ENCODE measurements at regions not wholly inside any gene's neighbourhood (a gene's known extent, or its start where the extent isn't known, plus 50 kb on each side); places are given as distances from the start of the nearest gene placed in this dataset.
"Not testable (repeated sequence)": the region's sequence is repeated elsewhere in the genome, so short reads cannot be mapped to it uniquely, and the experiment has no call there.

DNA sequence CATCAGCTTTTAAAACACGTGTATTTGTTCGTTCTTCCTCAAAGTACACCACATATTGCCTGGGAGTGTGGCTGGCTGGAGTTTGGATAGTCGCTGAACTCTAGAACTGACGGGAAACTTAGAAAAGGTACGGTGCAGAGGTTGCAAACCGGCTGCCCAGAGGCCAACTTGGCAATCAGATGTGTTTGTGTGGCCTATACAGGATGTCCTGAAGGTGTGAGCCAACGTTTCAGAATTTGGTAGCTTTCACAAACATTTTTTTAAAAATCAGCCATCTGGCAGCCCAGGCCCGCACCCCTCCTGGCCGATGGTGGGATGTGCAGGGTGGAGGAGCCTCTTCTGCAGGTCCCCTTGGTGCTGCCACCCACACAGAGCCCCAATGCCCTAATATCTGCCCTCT lies 73.6 kb upstream of the SLC25A33 start:
- H2AFZ ChIP-seq (ENCODE audit: low read depth): no peak overlapping the region
- no peaks in the 10 kb centered on the region for H3K36me3 ChIP-seq (ENCODE audit: insufficient read depth)
- H3K4me2 ChIP-seq: no peak overlapping the region
- H3K27me3 ChIP-seq (ENCODE audit: insufficient read depth, low read depth): no peaks in the 10 kb centered on the region
- no peak overlapping the region for H3K4me3 ChIP-seq (IDR thresholded peaks at IDR 0.05; ENCODE audit: insufficient read depth, low read depth, low read length)
- no peak overlapping the region for H3K9ac ChIP-seq
- H3K27ac ChIP-seq: no peak overlapping the region
- H4K20me1 ChIP-seq (ENCODE audit: insufficient read depth): no peaks in the 10 kb centered on the region
- H3K79me2 ChIP-seq (ENCODE audit: insufficient read depth, low read depth): no peaks in the 10 kb centered on the region
- no peaks in the 10 kb centered on the region for H3K4me1 ChIP-seq (ENCODE audit: low read depth, poor library complexity, severe bottlenecking)
- TF ChIP-seq CTCF (conservative IDR thresholded peaks at IDR 0.05; ENCODE audit: low read depth, low read length): no peak

GRCh38 chr1:9466780-9467758 lies 72.2 kb upstream of the SLC25A33 start:
- Histone ChIP-seq H4K20me1 (ENCODE audit: insufficient read depth) (no peaks in the 10 kb centered on the region), H3K27ac (no peak overlapping the region), H3K9ac (no peak overlapping the region), H3K4me1 (ENCODE audit: low read depth, poor library complexity, severe bottlenecking) (no peaks in the 10 kb centered on the region), H3K79me2 (ENCODE audit: insufficient read depth, low read depth) (no peaks in the 10 kb centered on the region), H3K4me2 (no peak overlapping the region), H3K36me3 (ENCODE audit: insufficient read depth) (no peaks in the 10 kb centered on the region), H2AFZ (ENCODE audit: low read depth) (no peak overlapping the region), H3K4me3 (IDR thresholded peaks at IDR 0.05; ENCODE audit: insufficient read depth, low read depth, low read length) (no peak overlapping the region), H3K27me3 (ENCODE audit: insufficient read depth, low read depth) (no peaks in the 10 kb centered on the region)
- TF ChIP-seq CTCF (conservative IDR thresholded peaks at IDR 0.05; ENCODE audit: low read depth, low read length): no peak

GRCh38 chr1:9469882-9470281 lies 69.4 kb upstream of the SLC25A33 start:
- H3K27me3 ChIP-seq (ENCODE audit: insufficient read depth, low read depth); H4K20me1 ChIP-seq (ENCODE audit: insufficient read depth); H2AFZ ChIP-seq (ENCODE audit: low read depth): not testable (repeated sequence)

GRCh38 chr1:9471679-9472078 lies 67.6 kb upstream of the SLC25A33 start:
- no peak overlapping the region for H3K9ac ChIP-seq
- H3K27ac ChIP-seq: no peak overlapping the region
- H2AFZ ChIP-seq (ENCODE audit: low read depth): no peak overlapping the region
- H3K4me2 ChIP-seq: no peak overlapping the region
- no peaks in the 10 kb centered on the region for H3K27me3 ChIP-seq (ENCODE audit: insufficient read depth, low read depth)
- H4K20me1 ChIP-seq (ENCODE audit: insufficient read depth): no peaks in the 10 kb centered on the region
- no peak for TF ChIP-seq CTCF (conservative IDR thresholded peaks at IDR 0.05; ENCODE audit: low read depth, low read length)
- no peaks in the 10 kb centered on the region for H3K79me2 ChIP-seq (ENCODE audit: insufficient read depth, low read depth)
- H3K36me3 ChIP-seq (ENCODE audit: insufficient read depth): no peaks in the 10 kb centered on the region
- H3K4me3 ChIP-seq (IDR thresholded peaks at IDR 0.05; ENCODE audit: insufficient read depth, low read depth, low read length): no peak overlapping the region
- H3K4me1 ChIP-seq (ENCODE audit: low read depth, poor library complexity, severe bottlenecking): peaks cover 9% of the 10 kb centered on the region

More at GRCh38 chr1:9469882-9470281, 69.4 kb upstream of the SLC25A33 start:
- H3K4me2 ChIP-seq; H3K4me3 ChIP-seq (IDR thresholded peaks at IDR 0.05; ENCODE audit: insufficient read depth, low read depth, low read length); H3K9ac ChIP-seq; H3K79me2 ChIP-seq (ENCODE audit: insufficient read depth, low read depth); H3K36me3 ChIP-seq (ENCODE audit: insufficient read depth); H3K4me1 ChIP-seq (ENCODE audit: low read depth, poor library complexity, severe bottlenecking); H3K27ac ChIP-seq: not testable (repeated sequence)

All from KMS-11 (cell line).